Upper lobe of left lung (tissue), 6 donors: ENCODE measurements at regions not wholly inside any gene's neighbourhood (a gene's known extent, or its start where the extent isn't known, plus 50 kb on each side); places are given as distances from the start of the nearest gene placed in this dataset.

ENCODE experiments used
- ATAC-seq, 2 donors: fragments of 200-7000 bp; cut with Tn5 transposase; one replicate each; pipeline ENCODE4 v1.9.1; 2022; ENCODE audit warnings: mild to moderate bottlenecking in 2 of 2, moderate library complexity in 2 of 2; ENCODE audit not compliant: low FRiP score in 2 of 2
- DNase-seq, 2 donors: peaks; one replicate each; pipeline ENCODE4 v3.0.0-alpha.2; 2019 to 2020
- H3K27ac ChIP-seq, 4 donors: fragments of 200-600 bp; sonication (generic); one replicate each; pipeline ENCODE4 v1.5.1; 2016 to 2019
- H3K27me3 ChIP-seq, 4 donors: fragments of 200-600 bp; sonication (generic); one replicate each; pipeline ENCODE4 v1.5.1; 2017 to 2019
- H3K36me3 ChIP-seq, 4 donors: fragments of 200-600 bp; sonication (generic); one replicate each; pipeline ENCODE4 v1.5.1; 2016 to 2019
- H3K4me1 ChIP-seq, 4 donors: fragments of 200-600 bp; sonication (generic); one replicate each; pipeline ENCODE4 v1.5.1; 2018 to 2019
- H3K4me3 ChIP-seq, 4 donors: fragments of 200-600 bp; sonication (generic); one replicate each; pipeline ENCODE4 v1.5.1; 2017 to 2019; ENCODE audit warnings: mild to moderate bottlenecking in 2 of 4, moderate library complexity in 1 of 4
- H3K9me3 ChIP-seq, 4 donors: fragments of 200-600 bp; sonication (generic); one replicate each; pipeline ENCODE4 v1.5.1; 2018 to 2019
- CTCF ChIP-seq, 6 experiments: fragments of 450-650 bp in 4 of 6; fragments of 200-600 bp in 2 of 6; sonication (generic) in 2 of 6; IDR thresholded peaks; one replicate each; pipeline ENCODE4 v1.5.1; 2016 to 2019; ENCODE audit warnings: antibody characterized with exemption in 6 of 6
- EP300 ChIP-seq, 4 donors: sonication (generic); formaldehyde crosslinking; IDR thresholded peaks; one replicate each; pipeline ENCODE4 v1.5.1; 2017; ENCODE audit warnings: antibody characterized with exemption in 4 of 4, control low read depth in 2 of 4
- POLR2A ChIP-seq, 4 donors: fragments of 450-650 bp; IDR thresholded peaks; one replicate each; pipeline ENCODE4 v1.5.1; 2016 to 2017; ENCODE audit warnings: antibody characterized with exemption in 4 of 4, mild to moderate bottlenecking in 2 of 4
- POLR2AphosphoS5 ChIP-seq, 2 donors: sonication (generic); formaldehyde crosslinking; IDR thresholded peaks; one replicate each; pipeline ENCODE4 v1.5.1; 2017; ENCODE audit warnings: antibody characterized with exemption in 2 of 2
- whole genome bisulfite sequencing, 2 donors: methylation state at CpG; one replicate each; pipeline ENCODE4 v1.1.5; 2017 to 2018; 5-methylcytosine and 5-hydroxymethylcytosine counted together
- donor health status: DM: no; HTN: no; CAD: no; lungs with moderate emphysema.
- donor health status: DM: no; HTN: yes; CAD: no; lungs with severe emphysema.

GRCh38 chr10:3544561-3544960 lies 240.4 kb downstream of the KLF6 start:
- DNase-seq = no peak
- TF ChIP-seq POLR2AphosphoS5 (IDR thresholded peaks at IDR 0.05) (no peak), POLR2A (IDR thresholded peaks at IDR 0.05) (no peak), EP300 (IDR thresholded peaks at IDR 0.05) (no peak), CTCF (IDR thresholded peaks at IDR 0.05) (no peak)
- H3K4me1 ChIP-seq = no peaks in the 10 kb centered on the region
- H3K4me3 ChIP-seq = no peak overlapping the region
- ATAC-seq = no peak
- no peaks in the 10 kb centered on the region for H3K27me3 ChIP-seq
- no peak overlapping the region for H3K27ac ChIP-seq
- 93 to 94% methylated on average over 4 of the region's 4 CpGs for WGBS, 2 donors
- no peaks in the 10 kb centered on the region for H3K9me3 ChIP-seq
- no peaks in the 10 kb centered on the region for H3K36me3 ChIP-seq

GRCh38 chr10:3542185-3542611 lies 242.8 kb downstream of the KLF6 start:
- Histone ChIP-seq H3K4me1 (peaks cover 0 to 11% (median 0%) of the 10 kb centered on the region in 4 donors), H3K4me3 (no peak overlapping the region), H3K9me3 (no peaks in the 10 kb centered on the region), H3K36me3 (no peaks in the 10 kb centered on the region), H3K27me3 (no peaks in the 10 kb centered on the region), H3K27ac (no peak overlapping the region)
- peak in 1 of 2 donors; percentile 34 for DNase-seq
- TF ChIP-seq POLR2AphosphoS5 (IDR thresholded peaks at IDR 0.05) (no peak), EP300 (IDR thresholded peaks at IDR 0.05) (no peak), CTCF (IDR thresholded peaks at IDR 0.05) (no peak), POLR2A (IDR thresholded peaks at IDR 0.05) (no peak)
- ATAC-seq = peak in 1 of 2 donors; percentile 80
- WGBS, 2 donors = 80 to 88% methylated on average over 5 of the region's 5 CpGs

GRCh38 chr10:3539696-3540383 lies 245.2 kb downstream of the KLF6 start:
- H3K36me3 ChIP-seq = no peaks in the 10 kb centered on the region
- TF ChIP-seq POLR2AphosphoS5 (IDR thresholded peaks at IDR 0.05) (no peak), POLR2A (IDR thresholded peaks at IDR 0.05) (no peak), CTCF (IDR thresholded peaks at IDR 0.05) (no peak), EP300 (IDR thresholded peaks at IDR 0.05) (no peak)
- H3K4me1 ChIP-seq = peaks cover 0 to 11% (median 0%) of the 10 kb centered on the region in 4 donors
- no peaks in the 10 kb centered on the region for H3K27me3 ChIP-seq
- DNase-seq (no peak), ATAC-seq (peak in 1 of 2 donors; percentile 27)
- H3K9me3 ChIP-seq = no peaks in the 10 kb centered on the region
- WGBS, 2 donors = 91 to 94% methylated on average over 14 to 20 of the region's 20 CpGs
- H3K27ac ChIP-seq = peak overlapping the region in 2 of 4 donors; percentile 44 to 55
- no peak overlapping the region for H3K4me3 ChIP-seq

GRCh38 chr10:3538656-3539531 lies 246.1 kb downstream of the KLF6 start:
- 73 to 76% methylated on average over 23 to 25 of the region's 25 CpGs for WGBS, 2 donors
- peak overlapping the region in 3 of 4 donors; percentile 32 to 55 (median 44) for H3K27ac ChIP-seq
- peak in 1 of 4 donors; percentile 48 for TF ChIP-seq EP300 (IDR thresholded peaks at IDR 0.05)
- TF ChIP-seq POLR2AphosphoS5 (IDR thresholded peaks at IDR 0.05) = peak; percentile 27 to 74
- no peak for TF ChIP-seq CTCF (IDR thresholded peaks at IDR 0.05)

More at GRCh38 chr10:3538656-3539531, 246.1 kb downstream of the KLF6 start:
- peaks cover 0 to 11% (median 0%) of the 10 kb centered on the region in 4 donors for H3K4me1 ChIP-seq
- no peaks in the 10 kb centered on the region for H3K27me3 ChIP-seq
- H3K36me3 ChIP-seq = no peaks in the 10 kb centered on the region
- no peaks in the 10 kb centered on the region for H3K9me3 ChIP-seq
- peak; percentile 45 to 72 for DNase-seq
- ATAC-seq = peak; percentile 65 to 73
- no peak overlapping the region for H3K4me3 ChIP-seq
